Liver (tissue), 8 donors: ENCODE measurements at regions not wholly inside any gene's neighbourhood (a gene's known extent, or its start where the extent isn't known, plus 50 kb on each side); places are given as distances from the start of the nearest gene placed in this dataset.

Experiments used
- DNase-seq: peaks from one replicate; pipeline ENCODE4 v3.0.0-alpha.2; 2017; ENCODE audit warnings: low spot score
- H3K27ac ChIP-seq, 2 donors: one replicate each; pipeline ENCODE4 v1.7.0; 2013; ENCODE audit warnings: inconsistent platforms in 2 of 2, low read length in 2 of 2, control low read depth in 1 of 2, low read depth in 1 of 2, mild to moderate bottlenecking in 1 of 2
- H3K27me3 ChIP-seq, 4 donors: one replicate each; pipeline versions ENCODE4 v1.6.1 to v1.7.0; 2013; ENCODE audit warnings: low read length in 3 of 4, inconsistent platforms in 1 of 4, mild to moderate bottlenecking in 1 of 4, moderate library complexity in 1 of 4; ENCODE audit not compliant: control insufficient read depth in 4 of 4, insufficient read depth in 4 of 4
- H3K36me3 ChIP-seq, 4 donors: one replicate each; pipeline versions ENCODE4 v1.6.1 to v1.7.0; 2013; ENCODE audit warnings: low read length in 3 of 4, mild to moderate bottlenecking in 3 of 4, low read depth in 1 of 4, moderate library complexity in 1 of 4; ENCODE audit not compliant: control insufficient read depth in 4 of 4, insufficient read depth in 3 of 4
- H3K4me1 ChIP-seq, 4 donors: one replicate each; pipeline versions ENCODE4 v1.6.1 to v1.7.0; 2013; ENCODE audit warnings: low read length in 3 of 4, mild to moderate bottlenecking in 3 of 4, moderate library complexity in 1 of 4; ENCODE audit not compliant: control insufficient read depth in 4 of 4, insufficient read depth in 4 of 4
- H3K4me3 ChIP-seq, 3 donors: one replicate each; pipeline versions ENCODE4 v1.6.1 to v1.7.0; 2013; ENCODE audit warnings: low read length in 3 of 3, control low read depth in 1 of 3, low read depth in 1 of 3, mild to moderate bottlenecking in 1 of 3
- H3K9ac ChIP-seq, 2 donors: one replicate each; pipeline ENCODE4 v1.7.0; 2013; ENCODE audit warnings: low read length in 2 of 2, mild to moderate bottlenecking in 2 of 2, moderate library complexity in 2 of 2, control low read depth in 1 of 2, low read depth in 1 of 2
- H3K9me3 ChIP-seq, 4 donors: one replicate each; pipeline versions ENCODE4 v1.6.1 to v1.7.0; 2013; ENCODE audit warnings: low read length in 3 of 4; ENCODE audit not compliant: control insufficient read depth in 4 of 4
- EGR1 ChIP-seq, 2 donors: IDR thresholded peaks; 2 replicates each; pipeline ENCODE4 v1.6.1; 2016 to 2018; ENCODE audit warnings: antibody characterized with exemption in 2 of 2, low read depth in 2 of 2
- FOXA1 ChIP-seq: IDR thresholded peaks from 2 replicates; pipeline ENCODE4 v1.6.1; 2016; ENCODE audit warnings: antibody characterized with exemption
- HNF4A ChIP-seq, 2 donors: conservative IDR thresholded peaks; 2 replicates each; pipeline ENCODE4 v1.6.1; 2016; ENCODE audit warnings: antibody characterized with exemption in 2 of 2, mild to moderate bottlenecking in 2 of 2
- HNF4G ChIP-seq: IDR thresholded peaks from 2 replicates; pipeline ENCODE4 v1.6.1; 2016; ENCODE audit warnings: antibody characterized with exemption
- JUND ChIP-seq, 2 donors: IDR thresholded peaks; 2 replicates each; pipeline ENCODE4 v1.6.1; 2016; ENCODE audit warnings: antibody characterized with exemption in 2 of 2
- NR2F2 ChIP-seq: IDR thresholded peaks from 2 replicates; pipeline ENCODE4 v1.6.1; 2016; ENCODE audit warnings: antibody characterized with exemption
- RAD21 ChIP-seq, 2 donors: IDR thresholded peaks; 2 replicates each; pipeline ENCODE4 v1.6.1; 2016; ENCODE audit warnings: antibody characterized with exemption in 2 of 2, mild to moderate bottlenecking in 2 of 2
- RXRA ChIP-seq, 2 donors: IDR thresholded peaks; 2 replicates each; pipeline ENCODE4 v1.6.1; 2017 to 2018; ENCODE audit warnings: antibody characterized with exemption in 2 of 2, mild to moderate bottlenecking in 1 of 2
- SP1 ChIP-seq: IDR thresholded peaks from 2 replicates; pipeline ENCODE4 v1.6.1; 2018; ENCODE audit warnings: antibody characterized with exemption, mild to moderate bottlenecking
- TAF1 ChIP-seq: conservative IDR thresholded peaks from 2 replicates; pipeline ENCODE4 v1.6.1; 2016; ENCODE audit warnings: antibody characterized with exemption, mild to moderate bottlenecking
- YY1 ChIP-seq: IDR thresholded peaks from 2 replicates; pipeline ENCODE4 v1.6.1; 2016; ENCODE audit warnings: antibody characterized with exemption, mild to moderate bottlenecking
- WGBS: extraction: QIAGEN DNeasy Blood & Tissue Kit; methylation state at CpG from one replicate; pipeline ENCODE4 v1.1.7; 2013; 5-methylcytosine and 5-hydroxymethylcytosine counted together
- TF ChIP-seq, protein P1 (sequence below): IDR thresholded peaks from 2 replicates; pipeline ENCODE4 v1.6.1; 2016; ENCODE audit warnings: antibody characterized with exemption
- TF ChIP-seq, protein P2 (sequence below): fragments of 150-350 bp; IDR thresholded peaks from 2 replicates; pipeline ENCODE4 v1.5.1; 2017; ENCODE audit warnings: improper control_type of control experiment, low read depth, low read length; ENCODE audit not compliant: missing input control
- TF ChIP-seq, protein P3 (sequence below): IDR thresholded peaks from 2 replicates; pipeline ENCODE4 v1.6.1; 2016; ENCODE audit warnings: antibody characterized with exemption
- TF ChIP-seq, protein P4 (sequence below): IDR thresholded peaks from 2 replicates; pipeline ENCODE4 v1.6.1; 2016; ENCODE audit warnings: antibody characterized with exemption
- donor health status: healthy.
- donor health status: healthy.
- donor health status: healthy.
- donor health status: healthy.
- donor health status: healthy.

DNA sequence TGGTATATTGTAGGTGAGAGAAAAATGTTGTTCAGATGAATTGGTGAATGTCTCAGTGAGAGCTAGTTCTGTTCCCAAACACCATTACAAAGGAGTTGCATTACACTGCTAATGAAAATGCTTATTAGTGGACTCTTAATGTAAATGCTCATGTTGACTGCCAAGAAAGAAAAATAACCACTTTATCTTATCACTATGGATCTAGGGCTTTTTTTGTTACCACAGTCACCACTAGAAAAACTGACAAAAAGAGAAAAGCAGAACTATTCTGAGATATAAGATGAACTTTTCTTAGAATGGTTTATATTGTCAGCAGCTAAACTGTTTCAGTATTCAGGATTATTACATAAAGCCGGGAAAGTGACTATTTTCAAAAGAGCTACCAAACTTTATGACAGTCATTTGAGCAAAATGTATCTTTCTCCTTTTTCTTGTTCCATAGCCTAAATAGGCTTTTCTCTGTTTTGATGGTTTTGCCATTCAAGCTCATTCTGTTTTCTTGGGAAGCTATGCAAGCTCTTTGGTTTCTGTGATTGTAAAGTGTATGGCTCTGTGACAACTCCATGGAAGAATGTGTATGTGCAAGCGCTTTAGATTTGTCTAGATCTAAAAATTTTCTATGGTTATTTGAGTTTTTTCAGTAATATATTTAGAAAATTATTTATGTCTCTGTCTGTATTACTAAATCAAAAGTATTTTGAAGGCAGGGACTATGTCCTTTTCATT, 64.2 kb upstream of the DPH5 start:
- Histone ChIP-seq H3K9me3 (no peaks in the 10 kb centered on the region), H3K4me3 (no peak overlapping the region), H3K9ac (no peak overlapping the region), H3K27ac (no peak overlapping the region), H3K27me3 (no peaks in the 10 kb centered on the region), H3K36me3 (no peaks in the 10 kb centered on the region), H3K4me1 (no peaks in the 10 kb centered on the region)
- TF ChIP-seq FOXA1: no peak
- TF ChIP-seq JUND (IDR thresholded peaks at IDR 0.05): no peak
- no peak for TF ChIP-seq RXRA (IDR thresholded peaks at IDR 0.05)
- TF ChIP-seq, protein P1, sequence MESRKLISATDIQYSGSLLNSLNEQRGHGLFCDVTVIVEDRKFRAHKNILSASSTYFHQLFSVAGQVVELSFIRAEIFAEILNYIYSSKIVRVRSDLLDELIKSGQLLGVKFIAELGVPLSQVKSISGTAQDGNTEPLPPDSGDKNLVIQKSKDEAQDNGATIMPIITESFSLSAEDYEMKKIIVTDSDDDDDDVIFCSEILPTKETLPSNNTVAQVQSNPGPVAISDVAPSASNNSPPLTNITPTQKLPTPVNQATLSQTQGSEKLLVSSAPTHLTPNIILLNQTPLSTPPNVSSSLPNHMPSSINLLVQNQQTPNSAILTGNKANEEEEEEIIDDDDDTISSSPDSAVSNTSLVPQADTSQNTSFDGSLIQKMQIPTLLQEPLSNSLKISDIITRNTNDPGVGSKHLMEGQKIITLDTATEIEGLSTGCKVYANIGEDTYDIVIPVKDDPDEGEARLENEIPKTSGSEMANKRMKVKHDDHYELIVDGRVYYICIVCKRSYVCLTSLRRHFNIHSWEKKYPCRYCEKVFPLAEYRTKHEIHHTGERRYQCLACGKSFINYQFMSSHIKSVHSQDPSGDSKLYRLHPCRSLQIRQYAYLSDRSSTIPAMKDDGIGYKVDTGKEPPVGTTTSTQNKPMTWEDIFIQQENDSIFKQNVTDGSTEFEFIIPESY: no peak
- no peak for TF ChIP-seq HNF4G
- TF ChIP-seq, protein P2, sequence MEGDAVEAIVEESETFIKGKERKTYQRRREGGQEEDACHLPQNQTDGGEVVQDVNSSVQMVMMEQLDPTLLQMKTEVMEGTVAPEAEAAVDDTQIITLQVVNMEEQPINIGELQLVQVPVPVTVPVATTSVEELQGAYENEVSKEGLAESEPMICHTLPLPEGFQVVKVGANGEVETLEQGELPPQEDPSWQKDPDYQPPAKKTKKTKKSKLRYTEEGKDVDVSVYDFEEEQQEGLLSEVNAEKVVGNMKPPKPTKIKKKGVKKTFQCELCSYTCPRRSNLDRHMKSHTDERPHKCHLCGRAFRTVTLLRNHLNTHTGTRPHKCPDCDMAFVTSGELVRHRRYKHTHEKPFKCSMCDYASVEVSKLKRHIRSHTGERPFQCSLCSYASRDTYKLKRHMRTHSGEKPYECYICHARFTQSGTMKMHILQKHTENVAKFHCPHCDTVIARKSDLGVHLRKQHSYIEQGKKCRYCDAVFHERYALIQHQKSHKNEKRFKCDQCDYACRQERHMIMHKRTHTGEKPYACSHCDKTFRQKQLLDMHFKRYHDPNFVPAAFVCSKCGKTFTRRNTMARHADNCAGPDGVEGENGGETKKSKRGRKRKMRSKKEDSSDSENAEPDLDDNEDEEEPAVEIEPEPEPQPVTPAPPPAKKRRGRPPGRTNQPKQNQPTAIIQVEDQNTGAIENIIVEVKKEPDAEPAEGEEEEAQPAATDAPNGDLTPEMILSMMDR: no peak
- no peak for TF ChIP-seq HNF4A (conservative IDR thresholded peaks at IDR 0.05)
- TF ChIP-seq, protein P3, sequence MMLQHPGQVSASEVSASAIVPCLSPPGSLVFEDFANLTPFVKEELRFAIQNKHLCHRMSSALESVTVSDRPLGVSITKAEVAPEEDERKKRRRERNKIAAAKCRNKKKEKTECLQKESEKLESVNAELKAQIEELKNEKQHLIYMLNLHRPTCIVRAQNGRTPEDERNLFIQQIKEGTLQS: no peak
- no peak for TF ChIP-seq YY1
- no peak for TF ChIP-seq NR2F2
- TF ChIP-seq RAD21 (IDR thresholded peaks at IDR 0.05): no peak
- TF ChIP-seq, protein P4, sequence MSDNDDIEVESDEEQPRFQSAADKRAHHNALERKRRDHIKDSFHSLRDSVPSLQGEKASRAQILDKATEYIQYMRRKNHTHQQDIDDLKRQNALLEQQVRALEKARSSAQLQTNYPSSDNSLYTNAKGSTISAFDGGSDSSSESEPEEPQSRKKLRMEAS: no peak
- no peak for TF ChIP-seq SP1
- TF ChIP-seq EGR1 (IDR thresholded peaks at IDR 0.05; ENCODE audit: low read depth in 2 of 2): no peak
- no peak for TF ChIP-seq TAF1
- 93% methylated on average over 2 of the region's 2 CpGs for WGBS
- DNase-seq: no peak

DNA sequence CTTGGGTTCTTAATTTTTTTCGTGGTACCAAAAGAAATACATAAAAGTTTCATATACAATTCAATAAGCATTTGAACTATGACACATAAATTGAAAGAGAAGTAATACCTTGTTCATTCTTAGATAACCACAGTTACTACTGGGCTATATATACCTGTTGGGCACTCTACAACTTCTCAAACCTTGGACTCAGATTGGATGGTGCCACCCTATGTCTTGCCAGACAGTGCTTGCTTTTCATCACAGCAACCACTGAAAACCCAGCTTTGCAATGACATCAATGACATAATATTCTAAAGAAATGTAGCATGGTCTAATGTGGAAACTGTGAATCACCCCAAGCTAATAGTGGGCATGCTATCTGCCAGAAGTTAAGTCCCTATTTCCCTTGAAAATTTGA, 62.8 kb upstream of the DPH5 start:
- TF ChIP-seq, protein P2: no peak
- TF ChIP-seq EGR1 (IDR thresholded peaks at IDR 0.05; ENCODE audit: low read depth in 2 of 2) (no peak), RXRA (IDR thresholded peaks at IDR 0.05) (no peak), HNF4G (no peak)
- TF ChIP-seq, protein P1: no peak
- DNase-seq: no peak
- 97% methylated on average over 1 of the region's 1 CpG for WGBS
- no peak overlapping the region for H3K4me3 ChIP-seq
- H3K9ac ChIP-seq: no peak overlapping the region
- no peaks in the 10 kb centered on the region for H3K27me3 ChIP-seq
- H3K9me3 ChIP-seq: no peaks in the 10 kb centered on the region
- H3K27ac ChIP-seq: no peak overlapping the region
- H3K4me1 ChIP-seq: no peaks in the 10 kb centered on the region
- H3K36me3 ChIP-seq: no peaks in the 10 kb centered on the region
